Right lobe of liver (tissue), 4 donors: ENCODE measurements at regions not wholly inside any gene's neighbourhood (a gene's known extent, or its start where the extent isn't known, plus 50 kb on each side); places are given as distances from the start of the nearest gene placed in this dataset.

ENCODE experiments used
- POLR2A ChIP-seq: fragments of 450-650 bp; IDR thresholded peaks from one replicate; pipeline ENCODE4 v1.6.1; 2017; ENCODE audit warnings: antibody characterized with exemption, mild to moderate bottlenecking
- TF ChIP-seq, protein P1 (sequence below), 4 donors: fragments of 200-600 bp in 3 of 4; fragments of 450-650 bp in 1 of 4; IDR thresholded peaks; one replicate each; pipeline versions ENCODE4 v1.5.1 to v1.8.0; 2016 to 2022; ENCODE audit warnings: antibody characterized with exemption in 4 of 4, mild to moderate bottlenecking in 2 of 4
- donor health status: DM: no; HTN: no; CAD: no.
- donor health status: DM: no; HTN: no; CAD: no.
- donor health status: DM: no; HTN: yes; CAD: no.

DNA sequence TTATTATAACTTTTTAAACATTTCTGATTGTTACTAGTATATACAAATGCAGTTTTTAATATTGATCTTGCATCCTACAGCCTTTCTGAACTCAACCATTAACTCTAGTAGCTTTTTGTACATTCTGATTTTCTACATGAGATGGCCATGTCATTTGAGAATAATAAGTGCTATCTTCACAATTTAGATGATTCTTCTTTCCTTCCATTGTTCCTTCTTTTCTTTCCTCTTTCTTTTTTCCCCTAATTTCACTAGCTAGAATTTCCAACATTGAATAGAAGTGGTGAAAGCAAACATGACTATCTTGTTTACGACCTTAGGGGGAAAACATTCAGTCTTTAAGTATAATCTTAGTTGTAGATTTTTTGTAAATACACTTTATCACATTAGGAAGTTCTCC lies 128.2 kb upstream of the PRSS16 start:
- no peak for TF ChIP-seq POLR2A
- TF ChIP-seq, protein P1, sequence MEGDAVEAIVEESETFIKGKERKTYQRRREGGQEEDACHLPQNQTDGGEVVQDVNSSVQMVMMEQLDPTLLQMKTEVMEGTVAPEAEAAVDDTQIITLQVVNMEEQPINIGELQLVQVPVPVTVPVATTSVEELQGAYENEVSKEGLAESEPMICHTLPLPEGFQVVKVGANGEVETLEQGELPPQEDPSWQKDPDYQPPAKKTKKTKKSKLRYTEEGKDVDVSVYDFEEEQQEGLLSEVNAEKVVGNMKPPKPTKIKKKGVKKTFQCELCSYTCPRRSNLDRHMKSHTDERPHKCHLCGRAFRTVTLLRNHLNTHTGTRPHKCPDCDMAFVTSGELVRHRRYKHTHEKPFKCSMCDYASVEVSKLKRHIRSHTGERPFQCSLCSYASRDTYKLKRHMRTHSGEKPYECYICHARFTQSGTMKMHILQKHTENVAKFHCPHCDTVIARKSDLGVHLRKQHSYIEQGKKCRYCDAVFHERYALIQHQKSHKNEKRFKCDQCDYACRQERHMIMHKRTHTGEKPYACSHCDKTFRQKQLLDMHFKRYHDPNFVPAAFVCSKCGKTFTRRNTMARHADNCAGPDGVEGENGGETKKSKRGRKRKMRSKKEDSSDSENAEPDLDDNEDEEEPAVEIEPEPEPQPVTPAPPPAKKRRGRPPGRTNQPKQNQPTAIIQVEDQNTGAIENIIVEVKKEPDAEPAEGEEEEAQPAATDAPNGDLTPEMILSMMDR (IDR thresholded peaks at IDR 0.05), result no peak
